ENCODE measurements at regions not wholly inside any gene's neighbourhood (a gene's known extent, or its start where the extent isn't known, plus 50 kb on each side); places are given as distances from the start of the nearest gene placed in this dataset.

GRCh38 chr11:13869398-13869886 is 93.1 kb upstream of the SPON1 start:
- no peak for DNase-seq (ENCODE audit: low read depth)

GRCh38 chr11:13874597-13874996 is 87.9 kb upstream of the SPON1 start:
- DNase-seq (ENCODE audit: low read depth): no peak

GRCh38 chr11:13875643-13876042 is 86.9 kb upstream of the SPON1 start:
- DNase-seq (ENCODE audit: low read depth): no peak

GRCh38 chr11:13876423-13876822 is 86.1 kb upstream of the SPON1 start:
- no peak for DNase-seq (ENCODE audit: low read depth)

GRCh38 chr11:13878077-13878476 is 84.4 kb upstream of the SPON1 start:
- no peak for DNase-seq (ENCODE audit: low read depth)

- no peak for DNase-seq (ENCODE audit: low read depth)
Observed at GRCh38 chr11:13880634-13881033, 81.9 kb upstream of the SPON1 start.

GRCh38 chr11:13881226-13881905 is 81.2 kb upstream of the SPON1 start:
- no peak for DNase-seq (ENCODE audit: low read depth)

GRCh38 chr11:13883042-13883441 is 79.5 kb upstream of the SPON1 start:
- DNase-seq (ENCODE audit: low read depth): no peak

- DNase-seq (ENCODE audit: low read depth): no peak
Observed at GRCh38 chr11:13883589-13883988, 78.9 kb upstream of the SPON1 start.

- DNase-seq (ENCODE audit: low read depth): no peak
Observed at GRCh38 chr11:13884158-13884799, 78.2 kb upstream of the SPON1 start.

GRCh38 chr11:13885083-13885482 is 77.4 kb upstream of the SPON1 start:
- no peak for DNase-seq (ENCODE audit: low read depth)

- no peak for DNase-seq (ENCODE audit: low read depth)
Observed at GRCh38 chr11:13889552-13890249, 72.8 kb upstream of the SPON1 start.

- DNase-seq (ENCODE audit: low read depth): no peak
Observed at GRCh38 chr11:13891911-13892310, 70.6 kb upstream of the SPON1 start.

- DNase-seq (ENCODE audit: low read depth): no peak
Observed at GRCh38 chr11:13896175-13896980, 66.1 kb upstream of the SPON1 start.

- no peak for DNase-seq (ENCODE audit: low read depth)
Observed at GRCh38 chr11:13896981-13897353, 65.6 kb upstream of the SPON1 start.

GRCh38 chr11:13897646-13898276 is 64.8 kb upstream of the SPON1 start:
- no peak for DNase-seq (ENCODE audit: low read depth)

GRCh38 chr11:13899603-13900002 is 62.9 kb upstream of the SPON1 start:
- DNase-seq (ENCODE audit: low read depth): no peak

GRCh38 chr11:13902523-13902922 is 60.0 kb upstream of the SPON1 start:
- DNase-seq (ENCODE audit: low read depth): no peak

- no peak for DNase-seq (ENCODE audit: low read depth)
Observed at GRCh38 chr11:13905137-13905781, 57.3 kb upstream of the SPON1 start.

- no peak for DNase-seq (ENCODE audit: low read depth)
Observed at GRCh38 chr11:13907678-13908077, 54.8 kb upstream of the SPON1 start.

- no peak for DNase-seq (ENCODE audit: low read depth)
Observed at GRCh38 chr11:13908535-13908934, 54.0 kb upstream of the SPON1 start.
